ENCODE measurements at regions not wholly inside any gene's neighbourhood (a gene's known extent, or its start where the extent isn't known, plus 50 kb on each side); places are given as distances from the start of the nearest gene placed in this dataset.

DNA sequence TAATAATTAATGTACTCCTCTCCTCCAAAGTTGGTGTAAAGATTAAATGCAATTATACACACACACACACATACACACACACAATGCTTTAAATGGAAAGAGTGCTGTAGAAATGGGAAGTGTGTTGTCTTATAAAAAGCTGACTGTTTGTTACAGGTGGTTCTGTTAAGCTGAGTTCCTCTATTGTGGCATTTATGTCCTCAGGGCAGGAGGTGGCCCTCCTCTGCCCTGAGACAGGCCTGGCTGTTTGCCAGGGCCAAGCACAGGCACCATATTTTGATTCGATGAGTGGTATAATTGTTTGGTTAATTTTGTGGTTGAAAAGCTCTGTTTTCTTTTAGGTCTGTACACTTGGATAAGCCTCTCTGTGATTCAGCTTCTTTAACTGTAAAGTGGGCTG, 573.9 kb downstream of the KIF4B start:
- no peak for DNase-seq
- H3K27me3 Mint-ChIP-seq (ENCODE audit: insufficient read depth) = no peaks in the 10 kb centered on the region
- no peak overlapping the region for H3K4me3 Mint-ChIP-seq
- H3K4me1 Mint-ChIP-seq (ENCODE audit: low read depth) = no peaks in the 10 kb centered on the region
- TF ChIP-seq, protein P1, sequence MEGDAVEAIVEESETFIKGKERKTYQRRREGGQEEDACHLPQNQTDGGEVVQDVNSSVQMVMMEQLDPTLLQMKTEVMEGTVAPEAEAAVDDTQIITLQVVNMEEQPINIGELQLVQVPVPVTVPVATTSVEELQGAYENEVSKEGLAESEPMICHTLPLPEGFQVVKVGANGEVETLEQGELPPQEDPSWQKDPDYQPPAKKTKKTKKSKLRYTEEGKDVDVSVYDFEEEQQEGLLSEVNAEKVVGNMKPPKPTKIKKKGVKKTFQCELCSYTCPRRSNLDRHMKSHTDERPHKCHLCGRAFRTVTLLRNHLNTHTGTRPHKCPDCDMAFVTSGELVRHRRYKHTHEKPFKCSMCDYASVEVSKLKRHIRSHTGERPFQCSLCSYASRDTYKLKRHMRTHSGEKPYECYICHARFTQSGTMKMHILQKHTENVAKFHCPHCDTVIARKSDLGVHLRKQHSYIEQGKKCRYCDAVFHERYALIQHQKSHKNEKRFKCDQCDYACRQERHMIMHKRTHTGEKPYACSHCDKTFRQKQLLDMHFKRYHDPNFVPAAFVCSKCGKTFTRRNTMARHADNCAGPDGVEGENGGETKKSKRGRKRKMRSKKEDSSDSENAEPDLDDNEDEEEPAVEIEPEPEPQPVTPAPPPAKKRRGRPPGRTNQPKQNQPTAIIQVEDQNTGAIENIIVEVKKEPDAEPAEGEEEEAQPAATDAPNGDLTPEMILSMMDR (IDR thresholded peaks at IDR 0.05) = no peak
- H3K36me3 Mint-ChIP-seq (ENCODE audit: low read depth) = no peaks in the 10 kb centered on the region
- H3K27ac Mint-ChIP-seq = no peak overlapping the region
- H3K9me3 Mint-ChIP-seq = peaks cover 35% of the 10 kb centered on the region

DNA sequence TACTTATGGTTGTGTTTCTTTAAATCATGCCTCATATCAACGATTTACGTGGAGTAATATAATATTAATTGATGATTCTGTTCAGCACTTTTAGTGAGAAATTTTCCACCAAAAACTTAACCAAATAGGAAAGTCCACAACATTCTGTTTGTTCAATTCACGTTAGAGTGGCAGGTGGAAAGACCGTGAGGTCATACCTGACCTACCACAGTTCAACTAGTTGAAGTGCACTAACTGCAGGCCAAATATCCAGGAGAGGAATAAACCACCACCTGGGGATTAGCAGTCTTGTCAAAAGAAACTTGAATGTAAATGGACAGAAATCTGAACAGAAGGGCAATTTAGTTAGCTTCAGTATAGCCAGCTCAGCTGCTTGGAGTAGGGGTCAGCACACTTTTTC, 577.7 kb downstream of the KIF4B start:
- Mint-ChIP-seq H3K36me3 (ENCODE audit: low read depth) (no peaks in the 10 kb centered on the region), H3K4me1 (ENCODE audit: low read depth) (no peaks in the 10 kb centered on the region), H3K9me3 (peaks cover 60% of the 10 kb centered on the region), H3K27me3 (ENCODE audit: insufficient read depth) (no peaks in the 10 kb centered on the region), H3K27ac (no peak overlapping the region), H3K4me3 (no peak overlapping the region)
- no peak for DNase-seq
- TF ChIP-seq, protein P1 (IDR thresholded peaks at IDR 0.05) = no peak

DNA sequence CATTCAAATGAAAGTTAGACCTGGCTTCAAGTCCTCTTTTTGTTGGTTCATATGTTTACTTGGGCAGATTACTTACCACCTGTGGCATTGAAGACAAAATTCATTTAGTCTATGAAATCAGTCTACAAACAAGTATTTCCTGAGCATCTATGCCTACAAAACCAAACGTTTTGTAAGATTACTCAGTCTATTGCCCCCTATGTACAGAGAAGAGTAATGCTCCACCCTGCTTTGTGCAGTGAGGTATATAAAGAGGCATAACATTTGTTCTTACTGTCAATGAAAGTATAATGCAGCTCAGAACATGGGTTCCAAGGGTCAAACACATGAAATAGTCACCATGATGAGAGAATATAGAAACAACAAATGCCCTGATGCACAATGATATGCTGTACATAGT, 580.7 kb downstream of the KIF4B start:
- Mint-ChIP-seq H3K9me3 (peaks cover 50% of the 10 kb centered on the region), H3K4me1 (ENCODE audit: low read depth) (no peaks in the 10 kb centered on the region), H3K27me3 (ENCODE audit: insufficient read depth) (no peaks in the 10 kb centered on the region), H3K4me3 (no peak overlapping the region), H3K36me3 (ENCODE audit: low read depth) (no peaks in the 10 kb centered on the region), H3K27ac (no peak overlapping the region)
- no peak for DNase-seq
- TF ChIP-seq, protein P1 (IDR thresholded peaks at IDR 0.05) = no peak

GRCh38 chr5:155595791-155596190, 582.2 kb downstream of the KIF4B start:
- no peak for DNase-seq
- no peaks in the 10 kb centered on the region for H3K27me3 Mint-ChIP-seq (ENCODE audit: insufficient read depth)
- peaks cover 43% of the 10 kb centered on the region for H3K9me3 Mint-ChIP-seq
- no peaks in the 10 kb centered on the region for H3K36me3 Mint-ChIP-seq (ENCODE audit: low read depth)
- no peaks in the 10 kb centered on the region for H3K4me1 Mint-ChIP-seq (ENCODE audit: low read depth)
- no peak overlapping the region for H3K4me3 Mint-ChIP-seq
- H3K27ac Mint-ChIP-seq = no peak overlapping the region
- TF ChIP-seq, protein P1 (IDR thresholded peaks at IDR 0.05) = no peak

DNA sequence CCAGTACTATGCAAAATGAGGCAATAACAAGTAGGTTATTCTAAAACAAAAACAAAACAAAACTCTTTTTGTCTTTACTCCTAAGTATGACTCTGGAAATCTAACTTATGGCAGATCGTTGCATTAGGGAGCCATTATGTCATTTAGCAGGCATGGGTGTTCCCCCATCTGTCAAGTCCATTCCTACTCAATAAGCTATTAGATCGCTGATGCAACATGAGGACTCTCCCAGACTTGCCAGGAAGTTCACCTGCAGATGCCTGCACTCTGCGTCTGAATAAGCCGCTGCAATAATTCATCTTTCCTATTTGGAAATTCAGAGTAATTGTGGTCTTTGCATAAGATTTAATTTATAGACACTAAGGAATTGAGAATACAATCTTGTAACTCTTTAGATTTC, 585.0 kb downstream of the KIF4B start:
- no peak overlapping the region for H3K4me3 Mint-ChIP-seq
- H3K27ac Mint-ChIP-seq = no peak overlapping the region
- no peaks in the 10 kb centered on the region for H3K27me3 Mint-ChIP-seq (ENCODE audit: insufficient read depth)
- DNase-seq = no peak
- H3K4me1 Mint-ChIP-seq (ENCODE audit: low read depth) = no peaks in the 10 kb centered on the region
- peaks cover 53% of the 10 kb centered on the region for H3K9me3 Mint-ChIP-seq
- TF ChIP-seq, protein P1 (IDR thresholded peaks at IDR 0.05) = no peak
- no peaks in the 10 kb centered on the region; the same call in 1 of the 2 replicates for H3K36me3 Mint-ChIP-seq (ENCODE audit: low read depth)

DNA sequence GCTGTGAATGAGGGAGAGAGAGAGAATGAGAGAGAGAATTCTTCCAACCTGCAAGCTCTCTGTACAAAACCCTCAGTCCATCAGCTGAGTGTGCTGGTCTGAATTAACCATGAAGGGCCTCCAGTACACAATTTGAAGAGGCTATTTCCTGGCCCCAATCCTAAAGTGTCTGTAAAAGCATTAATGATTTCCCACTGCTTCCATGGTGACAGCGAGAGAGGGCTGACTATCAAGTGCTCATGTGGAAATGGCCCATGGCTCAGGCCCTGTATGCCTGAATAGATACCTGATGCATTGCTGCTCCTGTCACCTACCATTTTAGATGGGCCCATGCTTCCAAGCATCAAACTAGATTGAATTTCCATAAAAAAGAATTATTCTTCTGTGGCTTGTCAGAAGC, 592.4 kb downstream of the KIF4B start:
- DNase-seq = no peak
- Mint-ChIP-seq H3K4me3 (no peak overlapping the region), H3K36me3 (ENCODE audit: low read depth) (peaks cover 11% of the 10 kb centered on the region; the same call in 1 of the 2 replicates), H3K27me3 (ENCODE audit: insufficient read depth) (no peaks in the 10 kb centered on the region), H3K9me3 (peaks cover 67% of the 10 kb centered on the region), H3K4me1 (ENCODE audit: low read depth) (no peaks in the 10 kb centered on the region), H3K27ac (no peak overlapping the region)
- TF ChIP-seq, protein P1 (IDR thresholded peaks at IDR 0.05) = no peak
